Activated B cell treated with CpG ODN at 0.5 μM for 24 hours (primary cell): ENCODE measurements at regions not wholly inside any gene's neighbourhood (a gene's known extent, or its start where the extent isn't known, plus 50 kb on each side); places are given as distances from the start of the nearest gene placed in this dataset.

Experiments used
- ATAC-seq: fragments of 200-7000 bp; cut with Tn5 transposase; one replicate; pipeline ENCODE4 v1.10.0; 2021; ENCODE audit warnings: low read depth, mild to moderate bottlenecking, moderate library complexity
- CTCF ChIA-PET: fragments of 350-600 bp; sonication (Branson Sonifier 250); formaldehyde crosslinking; loops from one replicate; lab custom pipeline; 2021; ENCODE audit warnings: antibody characterized with exemption; lab: Charles Lee
- POLR2A ChIA-PET: fragments of 350-600 bp; sonication (Branson Sonifier 250); formaldehyde crosslinking; loops from one replicate; lab custom pipeline; 2021; ENCODE audit warnings: antibody characterized with exemption; lab: Charles Lee
- DNase-seq: peaks from one replicate; pipeline ENCODE4 v3.0.0; 2022
- H3K27ac Mint-ChIP-seq: one replicate; pipeline ENCODE4 v1.8.0; 2020; ENCODE audit warnings: mixed read lengths
- H3K27me3 Mint-ChIP-seq: one replicate; pipeline ENCODE4 v1.8.0; 2021; ENCODE audit warnings: mixed read lengths
- H3K36me3 Mint-ChIP-seq: one replicate; pipeline ENCODE4 v1.8.0; 2021; ENCODE audit warnings: low read depth, mixed read lengths
- H3K4me1 Mint-ChIP-seq: one replicate; pipeline ENCODE4 v1.8.0; 2021; ENCODE audit warnings: mixed read lengths
- H3K4me3 Mint-ChIP-seq: one replicate; pipeline ENCODE4 v1.8.0; 2020; ENCODE audit warnings: mild to moderate bottlenecking, mixed read lengths
- H3K9me3 Mint-ChIP-seq: one replicate; pipeline ENCODE4 v1.8.0; 2020; ENCODE audit warnings: mixed read lengths
- CTCF ChIP-seq: fragments of 200-600 bp; IDR thresholded peaks from one replicate; pipeline ENCODE4 v1.8.0; 2022; ENCODE audit warnings: antibody characterized with exemption, mild to moderate bottlenecking
- intact Hi-C: fragments of 100-400 bp; cut with micrococcal nuclease; formaldehyde crosslinking; loops from one replicate; pipeline ENCODE4 v1.15.1; 2024

- TF ChIP-seq CTCF: no peak
- Mint-ChIP-seq H3K36me3 (no peaks in the 10 kb centered on the region), H3K27ac (no peak overlapping the region), H3K4me1 (no peaks in the 10 kb centered on the region), H3K4me3 (no peak overlapping the region), H3K9me3 (no peaks in the 10 kb centered on the region), H3K27me3 (peaks cover 3% of the 10 kb centered on the region)
- ChIA-PET POLR2A (no interaction called here), CTCF (no interaction called here)
- intact Hi-C loops: no loop called here
- no peak for DNase-seq
- no peak for ATAC-seq
Observed at GRCh38 chr2:180743401-180743800, 237.0 kb upstream of the UBE2E3 start.

GRCh38 chr2:180742801-180743200 lies 237.6 kb upstream of the UBE2E3 start:
- H3K27me3 Mint-ChIP-seq: peaks cover 3% of the 10 kb centered on the region
- H3K27ac Mint-ChIP-seq: no peak overlapping the region
- no peaks in the 10 kb centered on the region for H3K9me3 Mint-ChIP-seq
- no peaks in the 10 kb centered on the region for H3K36me3 Mint-ChIP-seq
- no peak overlapping the region for H3K4me3 Mint-ChIP-seq
- DNase-seq: no peak
- intact Hi-C loops: no loop called here
- ATAC-seq: no peak
- ChIA-PET POLR2A (no interaction called here), CTCF (no interaction called here)
- H3K4me1 Mint-ChIP-seq: no peaks in the 10 kb centered on the region
- no peak for TF ChIP-seq CTCF

- DNase-seq: no peak
- H3K4me1 Mint-ChIP-seq: no peaks in the 10 kb centered on the region
- POLR2A ChIA-PET: no interaction called here
- H3K27ac Mint-ChIP-seq: no peak overlapping the region
- no peak overlapping the region for H3K4me3 Mint-ChIP-seq
- intact Hi-C loops: no loop called here
- CTCF ChIA-PET: no interaction called here
- no peaks in the 10 kb centered on the region for H3K9me3 Mint-ChIP-seq
- no peak for ATAC-seq
- no peak for TF ChIP-seq CTCF
- H3K36me3 Mint-ChIP-seq: no peaks in the 10 kb centered on the region
- H3K27me3 Mint-ChIP-seq: peaks cover 3% of the 10 kb centered on the region
Observed at GRCh38 chr2:180739070-180739469, 241.3 kb upstream of the UBE2E3 start.

GRCh38 chr2:180735799-180736198 lies 244.6 kb upstream of the UBE2E3 start:
- POLR2A ChIA-PET: no interaction called here
- H3K9me3 Mint-ChIP-seq: no peaks in the 10 kb centered on the region
- H3K4me1 Mint-ChIP-seq: no peaks in the 10 kb centered on the region
- TF ChIP-seq CTCF: no peak
- ATAC-seq: no peak
- no peak overlapping the region for H3K27ac Mint-ChIP-seq
- H3K27me3 Mint-ChIP-seq: no peaks in the 10 kb centered on the region
- DNase-seq: no peak
- H3K4me3 Mint-ChIP-seq: no peak overlapping the region
- H3K36me3 Mint-ChIP-seq: no peaks in the 10 kb centered on the region
- CTCF ChIA-PET: no interaction called here
- intact Hi-C loops: no loop called here

- ChIA-PET POLR2A (no interaction called here), CTCF (no interaction called here)
- intact Hi-C loops: no loop called here
- ATAC-seq (no peak), DNase-seq (no peak)
- Mint-ChIP-seq H3K9me3 (no peaks in the 10 kb centered on the region), H3K36me3 (no peaks in the 10 kb centered on the region), H3K4me3 (no peak overlapping the region), H3K4me1 (no peaks in the 10 kb centered on the region), H3K27me3 (no peaks in the 10 kb centered on the region), H3K27ac (no peak overlapping the region)
- no peak for TF ChIP-seq CTCF
Observed at GRCh38 chr2:180734382-180734781, 246.0 kb upstream of the UBE2E3 start.
